ENCODE measurements at regions not wholly inside any gene's neighbourhood (a gene's known extent, or its start where the extent isn't known, plus 50 kb on each side); places are given as distances from the start of the nearest gene placed in this dataset.

- Mint-ChIP-seq H3K27me3 (ENCODE audit: insufficient read depth, low read depth, poor library complexity) (peaks cover 1% of the 10 kb centered on the region), H3K4me3 (no peak overlapping the region), H3K9me3 (no peaks in the 10 kb centered on the region), H3K36me3 (ENCODE audit: low read depth) (no peaks in the 10 kb centered on the region), H3K4me1 (peaks cover 15% of the 10 kb centered on the region; the same call in 2 of the 3 replicates), H3K27ac (no peak overlapping the region; the same call in 1 of the 2 replicates)
- TF ChIP-seq CREB1 (CRISPR knock-in tag; IDR thresholded peaks at IDR 0.05; ENCODE audit: low read depth) (no peak), ZNF331 (CRISPR knock-in tag; IDR thresholded peaks at IDR 0.05; ENCODE audit: low read depth) (no peak), EZH2 (IDR thresholded peaks at IDR 0.05; ENCODE audit: low read depth, unreplicated experiment) (no peak), REST (IDR thresholded peaks at IDR 0.05; ENCODE audit: unreplicated experiment) (no peak), ZNF462 (CRISPR knock-in tag; IDR thresholded peaks at IDR 0.05) (no peak), ETS1 (IDR thresholded peaks at IDR 0.05) (no peak), ZNF114 (CRISPR knock-in tag; IDR thresholded peaks at IDR 0.05) (no peak), NANOG (IDR thresholded peaks at IDR 0.05; ENCODE audit: borderline replicate concordance) (no peak), STAT1 (IDR thresholded peaks at IDR 0.05; ENCODE audit: unreplicated experiment) (no peak), POLR2AphosphoS5 (IDR thresholded peaks at IDR 0.05; ENCODE audit: low read depth) (no peak), JUNB (IDR thresholded peaks at IDR 0.05; ENCODE audit: unreplicated experiment) (no peak), EZH2phosphoT487 (IDR thresholded peaks at IDR 0.05; ENCODE audit: unreplicated experiment) (no peak), CTCF (conservative IDR thresholded peaks at IDR 0.05; ENCODE audit: low read depth in 2 of 2) (no peak)
- Histone ChIP-seq H3K79me2 (replicated peaks; ENCODE audit: insufficient read depth) (no peaks in the 10 kb centered on the region), H3K27me3 (ENCODE audit: insufficient read depth) (no peaks in the 10 kb centered on the region), H2AFZ (no peak overlapping the region), H3K27ac (ENCODE audit: low read depth) (no peak overlapping the region), H3K36me3 (ENCODE audit: insufficient read depth) (no peaks in the 10 kb centered on the region), H4K20me1 (replicated peaks; ENCODE audit: insufficient read depth) (peaks cover 5% of the 10 kb centered on the region; the same call in 1 of the 2 replicates), H3F3A (replicated peaks; ENCODE audit: low read depth) (no peaks in the 10 kb centered on the region), H3K9me2 (ENCODE audit: insufficient read depth) (no peaks in the 10 kb centered on the region), H3K4me1 (ENCODE audit: insufficient read depth) (peaks cover 5% of the 10 kb centered on the region; the same call in 1 of the 2 replicates), H3K4me2 (no peak overlapping the region), H3K4me3 (no peak overlapping the region)
- DNase-seq (ENCODE audit: low spot score) (no peak), ATAC-seq (no peak)
Measured at GRCh38 chr12:111216387-111217159, 152.3 kb downstream of the PHETA1 start.
